ENCODE measurements at regions not wholly inside any gene's neighbourhood (a gene's known extent, or its start where the extent isn't known, plus 50 kb on each side); places are given as distances from the start of the nearest gene placed in this dataset.

DNA sequence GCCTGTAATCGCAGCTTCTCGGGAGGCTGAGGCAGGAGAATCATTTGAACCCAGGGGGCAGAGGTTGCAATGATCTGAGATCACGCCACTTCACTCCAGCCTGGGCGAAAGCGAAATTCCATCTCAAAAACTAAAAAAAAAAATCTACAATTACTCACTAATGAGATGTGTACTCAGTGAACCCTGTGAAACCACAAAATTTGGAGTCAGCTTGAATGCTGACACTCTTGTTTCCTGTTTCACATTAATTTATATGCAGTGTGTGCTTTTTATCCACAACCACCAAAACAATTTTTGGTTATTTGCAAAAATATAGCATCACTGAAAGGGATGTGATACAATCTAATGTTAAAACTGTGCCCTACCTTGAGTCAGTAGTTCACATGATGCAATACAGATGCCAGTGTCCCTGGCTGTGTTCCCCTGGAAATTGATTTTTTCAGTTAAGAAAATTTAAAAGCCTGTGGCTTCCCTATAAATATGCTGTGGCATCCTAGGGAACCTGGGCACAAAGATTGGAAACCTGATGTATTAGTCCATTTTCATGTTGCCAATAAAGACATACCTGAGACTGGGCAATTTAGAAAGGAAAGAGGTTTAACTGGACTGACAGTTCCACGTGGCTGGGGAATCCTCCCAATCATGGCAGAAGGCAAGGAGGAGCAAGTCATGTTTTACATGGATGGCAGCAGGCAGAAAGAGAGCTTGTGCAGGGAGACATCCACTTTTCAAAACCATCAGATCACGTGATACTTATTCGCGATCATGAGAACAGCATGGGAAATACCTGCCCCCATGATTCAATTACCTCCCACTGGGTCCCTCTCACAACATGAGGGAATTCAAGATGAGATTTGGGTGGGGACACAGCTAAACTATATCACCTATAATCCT is 337.5 kb upstream of the NT5C1B start:
- no TSS peak for BruUV-seq (replicated peaks)
- intact Hi-C loops (cut with micrococcal nuclease), result no loop called here
- no peak for ATAC-seq
- no peaks in the 10 kb centered on the region for H3K36me3 ChIP-seq (ENCODE audit: low read depth, low read length)
- H3K9me2 ChIP-seq (replicated peaks; ENCODE audit: low read length), result no peaks in the 10 kb centered on the region
- H3K4me2 ChIP-seq (ENCODE audit: low read length), result no peak overlapping the region
- no peaks in the 10 kb centered on the region for H3K9me3 ChIP-seq (ENCODE audit: low read length)
- TF ChIP-seq EZH2 (IDR thresholded peaks at IDR 0.05; ENCODE audit: low read length, unreplicated experiment) (no peak), EZH2phosphoT487 (IDR thresholded peaks at IDR 0.05; ENCODE audit: borderline replicate concordance, low read length) (no peak)
- TF ChIP-seq, protein P1, sequence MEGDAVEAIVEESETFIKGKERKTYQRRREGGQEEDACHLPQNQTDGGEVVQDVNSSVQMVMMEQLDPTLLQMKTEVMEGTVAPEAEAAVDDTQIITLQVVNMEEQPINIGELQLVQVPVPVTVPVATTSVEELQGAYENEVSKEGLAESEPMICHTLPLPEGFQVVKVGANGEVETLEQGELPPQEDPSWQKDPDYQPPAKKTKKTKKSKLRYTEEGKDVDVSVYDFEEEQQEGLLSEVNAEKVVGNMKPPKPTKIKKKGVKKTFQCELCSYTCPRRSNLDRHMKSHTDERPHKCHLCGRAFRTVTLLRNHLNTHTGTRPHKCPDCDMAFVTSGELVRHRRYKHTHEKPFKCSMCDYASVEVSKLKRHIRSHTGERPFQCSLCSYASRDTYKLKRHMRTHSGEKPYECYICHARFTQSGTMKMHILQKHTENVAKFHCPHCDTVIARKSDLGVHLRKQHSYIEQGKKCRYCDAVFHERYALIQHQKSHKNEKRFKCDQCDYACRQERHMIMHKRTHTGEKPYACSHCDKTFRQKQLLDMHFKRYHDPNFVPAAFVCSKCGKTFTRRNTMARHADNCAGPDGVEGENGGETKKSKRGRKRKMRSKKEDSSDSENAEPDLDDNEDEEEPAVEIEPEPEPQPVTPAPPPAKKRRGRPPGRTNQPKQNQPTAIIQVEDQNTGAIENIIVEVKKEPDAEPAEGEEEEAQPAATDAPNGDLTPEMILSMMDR (conservative IDR thresholded peaks at IDR 0.05; ENCODE audit: low read depth, low read length), result no peak
- H3K27ac ChIP-seq (ENCODE audit: low read length), result no peak overlapping the region
- no peaks in the 10 kb centered on the region for H3F3A ChIP-seq (ENCODE audit: low read length, unreplicated experiment)
- ChIA-PET POLR2A (ENCODE audit: unreplicated experiment) (no interaction called here), CTCF (no interaction called here)
- H3K9ac ChIP-seq (ENCODE audit: low read length), result no peak overlapping the region
- H2AFZ ChIP-seq (ENCODE audit: low read length), result no peak overlapping the region
- H4K20me1 ChIP-seq (ENCODE audit: low read length), result no peaks in the 10 kb centered on the region
- peaks cover 9% of the 10 kb centered on the region; the same call in 1 of the 2 replicates for H3K4me1 ChIP-seq (ENCODE audit: insufficient read depth, low read length)
- H3K4me3 ChIP-seq (ENCODE audit: low read length), result no peak overlapping the region
- H3K79me2 ChIP-seq (ENCODE audit: low read length), result no peaks in the 10 kb centered on the region
- DNase-seq, result no peak
- no peaks in the 10 kb centered on the region for H3K27me3 ChIP-seq (ENCODE audit: low read length)

DNA sequence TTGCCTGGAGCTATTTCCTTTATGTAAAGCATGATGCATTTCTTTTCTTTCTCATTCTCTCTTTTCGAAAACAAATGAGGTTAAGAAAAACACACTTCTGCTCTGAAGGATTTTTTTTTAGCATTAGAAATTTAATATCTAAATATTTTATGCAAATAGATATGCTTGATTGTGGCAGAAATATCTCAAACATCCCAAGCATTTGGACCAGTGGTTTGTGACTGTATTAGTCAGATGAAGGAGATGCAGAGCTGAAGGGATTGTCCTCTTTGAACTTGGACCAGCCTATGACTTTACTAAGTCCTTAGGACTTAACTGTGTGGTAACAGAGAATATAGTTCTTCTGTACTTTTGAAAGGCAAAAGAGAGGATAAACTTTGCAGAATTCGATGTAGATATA is 335.9 kb upstream of the NT5C1B start:
- no peak for TF ChIP-seq EZH2 (IDR thresholded peaks at IDR 0.05; ENCODE audit: low read length, unreplicated experiment)
- no peak for TF ChIP-seq EZH2phosphoT487 (IDR thresholded peaks at IDR 0.05; ENCODE audit: borderline replicate concordance, low read length)
- TF ChIP-seq, protein P1 (conservative IDR thresholded peaks at IDR 0.05; ENCODE audit: low read depth, low read length), result no peak
- peaks cover 9% of the 10 kb centered on the region; the same call in 1 of the 2 replicates for H3K4me1 ChIP-seq (ENCODE audit: insufficient read depth, low read length)
- H2AFZ ChIP-seq (ENCODE audit: low read length), result no peak overlapping the region
- ATAC-seq, result no peak
- no peaks in the 10 kb centered on the region for H3K79me2 ChIP-seq (ENCODE audit: low read length)
- H3K4me3 ChIP-seq (ENCODE audit: low read length), result no peak overlapping the region
- POLR2A ChIA-PET (ENCODE audit: unreplicated experiment), result no interaction called here
- CTCF ChIA-PET, result no interaction called here
- no peaks in the 10 kb centered on the region for H4K20me1 ChIP-seq (ENCODE audit: low read length)
- intact Hi-C loops (cut with micrococcal nuclease), result no loop called here
- H3K27me3 ChIP-seq (ENCODE audit: low read length), result no peaks in the 10 kb centered on the region
- no TSS peak for BruUV-seq (replicated peaks)
- H3K9me3 ChIP-seq (ENCODE audit: low read length), result no peaks in the 10 kb centered on the region
- H3K4me2 ChIP-seq (ENCODE audit: low read length), result no peak overlapping the region
- no peaks in the 10 kb centered on the region for H3F3A ChIP-seq (ENCODE audit: low read length, unreplicated experiment)
- H3K36me3 ChIP-seq (ENCODE audit: low read depth, low read length), result no peaks in the 10 kb centered on the region
- no peak overlapping the region for H3K9ac ChIP-seq (ENCODE audit: low read length)
- no peak overlapping the region for H3K27ac ChIP-seq (ENCODE audit: low read length)
- H3K9me2 ChIP-seq (replicated peaks; ENCODE audit: low read length), result no peaks in the 10 kb centered on the region
- DNase-seq, result peak; percentile 8

DNA sequence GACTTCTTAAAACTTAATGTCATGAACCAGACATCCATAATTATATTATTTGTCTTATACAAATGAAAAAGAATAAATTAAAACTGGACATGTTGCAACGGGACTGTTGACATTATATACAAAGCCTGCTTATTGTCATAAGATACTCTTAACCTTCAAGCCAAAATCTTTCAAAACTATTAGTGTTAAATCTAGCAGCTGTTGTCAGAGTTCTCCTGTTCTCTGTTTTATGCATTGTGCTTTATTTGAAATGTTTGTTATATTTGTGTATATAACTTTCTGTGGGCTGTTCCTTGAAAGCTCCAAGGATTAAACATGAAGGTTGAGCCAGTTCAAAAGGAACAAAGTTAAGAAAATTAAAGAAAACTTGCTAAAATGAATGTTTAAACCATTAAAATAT is 335.5 kb upstream of the NT5C1B start:
- no peaks in the 10 kb centered on the region for H4K20me1 ChIP-seq (ENCODE audit: low read length)
- H3K27me3 ChIP-seq (ENCODE audit: low read length), result no peaks in the 10 kb centered on the region
- POLR2A ChIA-PET (ENCODE audit: unreplicated experiment), result no interaction called here
- H3K36me3 ChIP-seq (ENCODE audit: low read depth, low read length), result no peaks in the 10 kb centered on the region
- DNase-seq (no peak), ATAC-seq (no peak)
- H3K4me1 ChIP-seq (ENCODE audit: insufficient read depth, low read length), result peaks cover 9% of the 10 kb centered on the region; the same call in 1 of the 2 replicates
- no peaks in the 10 kb centered on the region for H3K79me2 ChIP-seq (ENCODE audit: low read length)
- H3K9me3 ChIP-seq (ENCODE audit: low read length), result no peaks in the 10 kb centered on the region
- TF ChIP-seq, protein P1 (conservative IDR thresholded peaks at IDR 0.05; ENCODE audit: low read depth, low read length), result no peak
- TF ChIP-seq EZH2 (IDR thresholded peaks at IDR 0.05; ENCODE audit: low read length, unreplicated experiment), result no peak
- no peak for TF ChIP-seq EZH2phosphoT487 (IDR thresholded peaks at IDR 0.05; ENCODE audit: borderline replicate concordance, low read length)
- H3F3A ChIP-seq (ENCODE audit: low read length, unreplicated experiment), result no peaks in the 10 kb centered on the region
- CTCF ChIA-PET, result no interaction called here
- no peak overlapping the region for H3K4me3 ChIP-seq (ENCODE audit: low read length)
- no peak overlapping the region for H3K4me2 ChIP-seq (ENCODE audit: low read length)
- H2AFZ ChIP-seq (ENCODE audit: low read length), result no peak overlapping the region
- H3K9ac ChIP-seq (ENCODE audit: low read length), result no peak overlapping the region
- H3K27ac ChIP-seq (ENCODE audit: low read length), result no peak overlapping the region
- BruUV-seq (replicated peaks), result no TSS peak
- no peaks in the 10 kb centered on the region for H3K9me2 ChIP-seq (replicated peaks; ENCODE audit: low read length)
- intact Hi-C loops (cut with micrococcal nuclease), result no loop called here
